ENCODE measurements at regions not wholly inside any gene's neighbourhood (a gene's known extent, or its start where the extent isn't known, plus 50 kb on each side); places are given as distances from the start of the nearest gene placed in this dataset.

- Histone ChIP-seq H3K9me3 (ENCODE audit: low read depth, low read length) (peaks cover 4% of the 10 kb centered on the region), H3K27me3 (ENCODE audit: insufficient read depth, low read length) (no peaks in the 10 kb centered on the region), H3K4me3 (ENCODE audit: low read length) (no peak overlapping the region), H3K4me1 (ENCODE audit: insufficient read depth, low read length) (no peaks in the 10 kb centered on the region)
These were observed 592.8 kb upstream of the PCDH10 start for GRCh38 chr4:132556316-132556715.

- H3K4me1 ChIP-seq (ENCODE audit: insufficient read depth, low read length), result no peaks in the 10 kb centered on the region
- H3K4me3 ChIP-seq (ENCODE audit: low read length), result no peak overlapping the region
- H3K9me3 ChIP-seq (ENCODE audit: low read depth, low read length), result peaks cover under 1% of the 10 kb centered on the region
- no peaks in the 10 kb centered on the region for H3K27me3 ChIP-seq (ENCODE audit: insufficient read depth, low read length)
These were observed 591.4 kb upstream of the PCDH10 start for GRCh38 chr4:132557660-132558059.

- Histone ChIP-seq H3K4me3 (ENCODE audit: low read length) (no peak overlapping the region), H3K9me3 (ENCODE audit: low read depth, low read length) (no peaks in the 10 kb centered on the region), H3K27me3 (ENCODE audit: insufficient read depth, low read length) (no peaks in the 10 kb centered on the region), H3K4me1 (ENCODE audit: insufficient read depth, low read length) (no peaks in the 10 kb centered on the region)
These were observed 584.2 kb upstream of the PCDH10 start for GRCh38 chr4:132564920-132565319.

GRCh38 chr4:132565542-132565941 lies 583.6 kb upstream of the PCDH10 start:
- no peaks in the 10 kb centered on the region for H3K4me1 ChIP-seq (ENCODE audit: insufficient read depth, low read length)
- no peaks in the 10 kb centered on the region for H3K9me3 ChIP-seq (ENCODE audit: low read depth, low read length)
- no peaks in the 10 kb centered on the region for H3K27me3 ChIP-seq (ENCODE audit: insufficient read depth, low read length)
- H3K4me3 ChIP-seq (ENCODE audit: low read length), result no peak overlapping the region

- Histone ChIP-seq H3K27me3 (ENCODE audit: insufficient read depth, low read length) (no peaks in the 10 kb centered on the region), H3K4me3 (ENCODE audit: low read length) (no peak overlapping the region), H3K4me1 (ENCODE audit: insufficient read depth, low read length) (no peaks in the 10 kb centered on the region), H3K9me3 (ENCODE audit: low read depth, low read length) (no peaks in the 10 kb centered on the region)
These were observed 576.9 kb upstream of the PCDH10 start for GRCh38 chr4:132572210-132572609.

- Histone ChIP-seq H3K4me1 (ENCODE audit: insufficient read depth, low read length) (no peaks in the 10 kb centered on the region), H3K4me3 (ENCODE audit: low read length) (no peak overlapping the region), H3K27me3 (ENCODE audit: insufficient read depth, low read length) (no peaks in the 10 kb centered on the region), H3K9me3 (ENCODE audit: low read depth, low read length) (no peaks in the 10 kb centered on the region)
These were observed 561.5 kb upstream of the PCDH10 start for GRCh38 chr4:132587626-132588025.

- no peaks in the 10 kb centered on the region for H3K4me1 ChIP-seq (ENCODE audit: insufficient read depth, low read length)
These were observed 556.8 kb upstream of the PCDH10 start for GRCh38 chr4:132592340-132592739.

GRCh38 chr4:132592850-132593249 lies 556.2 kb upstream of the PCDH10 start:
- H3K9me3 ChIP-seq (ENCODE audit: low read depth, low read length), result no peaks in the 10 kb centered on the region
- H3K4me1 ChIP-seq (ENCODE audit: insufficient read depth, low read length), result no peaks in the 10 kb centered on the region
- no peak overlapping the region for H3K4me3 ChIP-seq (ENCODE audit: low read length)

More at GRCh38 chr4:132592340-132592739, 556.8 kb upstream of the PCDH10 start:
- H3K4me3 ChIP-seq (ENCODE audit: low read length), result no peak overlapping the region
- no peaks in the 10 kb centered on the region for H3K9me3 ChIP-seq (ENCODE audit: low read depth, low read length)
- H3K27me3 ChIP-seq (ENCODE audit: insufficient read depth, low read length), result no peaks in the 10 kb centered on the region

GRCh38 chr4:132593717-132594400 lies 555.2 kb upstream of the PCDH10 start:
- Histone ChIP-seq H3K27me3 (ENCODE audit: insufficient read depth, low read length) (no peaks in the 10 kb centered on the region), H3K9me3 (ENCODE audit: low read depth, low read length) (no peaks in the 10 kb centered on the region), H3K4me1 (ENCODE audit: insufficient read depth, low read length) (no peaks in the 10 kb centered on the region), H3K4me3 (ENCODE audit: low read length) (no peak overlapping the region)

More at GRCh38 chr4:132592850-132593249, 556.2 kb upstream of the PCDH10 start:
- H3K27me3 ChIP-seq (ENCODE audit: insufficient read depth, low read length), result no peaks in the 10 kb centered on the region

- H3K4me1 ChIP-seq (ENCODE audit: insufficient read depth, low read length), result no peaks in the 10 kb centered on the region
- no peaks in the 10 kb centered on the region for H3K27me3 ChIP-seq (ENCODE audit: insufficient read depth, low read length)
- H3K9me3 ChIP-seq (ENCODE audit: low read depth, low read length), result peaks cover 6% of the 10 kb centered on the region
- H3K4me3 ChIP-seq (ENCODE audit: low read length), result no peak overlapping the region
These were observed 552.9 kb upstream of the PCDH10 start for GRCh38 chr4:132596186-132596585.

- peaks cover 4% of the 10 kb centered on the region for H3K9me3 ChIP-seq (ENCODE audit: low read depth, low read length)
- H3K27me3 ChIP-seq (ENCODE audit: insufficient read depth, low read length), result no peaks in the 10 kb centered on the region
- H3K4me1 ChIP-seq (ENCODE audit: insufficient read depth, low read length), result no peaks in the 10 kb centered on the region
- H3K4me3 ChIP-seq (ENCODE audit: low read length), result no peak overlapping the region
These were observed 543.5 kb upstream of the PCDH10 start for GRCh38 chr4:132605551-132605950.

GRCh38 chr4:132614682-132615081 lies 534.4 kb upstream of the PCDH10 start:
- Histone ChIP-seq H3K4me1 (ENCODE audit: insufficient read depth, low read length) (no peaks in the 10 kb centered on the region), H3K4me3 (ENCODE audit: low read length) (no peak overlapping the region), H3K9me3 (ENCODE audit: low read depth, low read length) (no peaks in the 10 kb centered on the region), H3K27me3 (ENCODE audit: insufficient read depth, low read length) (no peaks in the 10 kb centered on the region)

GRCh38 chr4:132619968-132620367 lies 529.1 kb upstream of the PCDH10 start:
- Histone ChIP-seq H3K9me3 (ENCODE audit: low read depth, low read length) (no peaks in the 10 kb centered on the region), H3K4me1 (ENCODE audit: insufficient read depth, low read length) (no peaks in the 10 kb centered on the region), H3K4me3 (ENCODE audit: low read length) (no peak overlapping the region), H3K27me3 (ENCODE audit: insufficient read depth, low read length) (no peaks in the 10 kb centered on the region)

GRCh38 chr4:132642016-132642817 lies 506.9 kb upstream of the PCDH10 start:
- H3K9me3 ChIP-seq (ENCODE audit: low read depth, low read length), result no peaks in the 10 kb centered on the region
- H3K4me3 ChIP-seq (ENCODE audit: low read length), result no peak overlapping the region
- no peaks in the 10 kb centered on the region for H3K27me3 ChIP-seq (ENCODE audit: insufficient read depth, low read length)
- H3K4me1 ChIP-seq (ENCODE audit: insufficient read depth, low read length), result no peaks in the 10 kb centered on the region

GRCh38 chr4:132646186-132646585 lies 502.9 kb upstream of the PCDH10 start:
- Histone ChIP-seq H3K4me3 (ENCODE audit: low read length) (no peak overlapping the region), H3K27me3 (ENCODE audit: insufficient read depth, low read length) (no peaks in the 10 kb centered on the region), H3K4me1 (ENCODE audit: insufficient read depth, low read length) (no peaks in the 10 kb centered on the region), H3K9me3 (ENCODE audit: low read depth, low read length) (no peaks in the 10 kb centered on the region)

- Histone ChIP-seq H3K4me1 (ENCODE audit: insufficient read depth, low read length) (no peaks in the 10 kb centered on the region), H3K9me3 (ENCODE audit: low read depth, low read length) (no peaks in the 10 kb centered on the region), H3K27me3 (ENCODE audit: insufficient read depth, low read length) (no peaks in the 10 kb centered on the region), H3K4me3 (ENCODE audit: low read length) (no peak overlapping the region)
These were observed 497.9 kb upstream of the PCDH10 start for GRCh38 chr4:132651196-132651595.
